H9 (cell line): ENCODE measurements at regions not wholly inside any gene's neighbourhood (a gene's known extent, or its start where the extent isn't known, plus 50 kb on each side); places are given as distances from the start of the nearest gene placed in this dataset.

Source experiments
- DNase-seq: peaks from one replicate; pipeline ENCODE4 v3.0.0-alpha.2; 2017
- H2AFZ ChIP-seq: one replicate; pipeline ENCODE4 v1.6.1; 2013; ENCODE audit warnings: mild to moderate bottlenecking, low read length, control low read depth, moderate library complexity
- H2AK5ac ChIP-seq: 2 replicates; pipeline ENCODE4 v1.6.1; 2013; ENCODE audit warnings: low read length, control low read depth, mixed read lengths; ENCODE audit not compliant: insufficient read length
- H2BK120ac ChIP-seq: one replicate; pipeline ENCODE4 v1.6.1; 2013; ENCODE audit warnings: low read depth, mild to moderate bottlenecking, low read length, control low read depth, inconsistent platforms; ENCODE audit not compliant: poor library complexity, severe bottlenecking
- H2BK12ac ChIP-seq: 2 replicates; pipeline ENCODE4 v1.6.1; 2013; ENCODE audit warnings: low read length, control low read depth, mixed read lengths, low read depth; ENCODE audit not compliant: insufficient read length
- H2BK15ac ChIP-seq: 2 replicates; pipeline ENCODE4 v1.6.1; 2013; ENCODE audit warnings: low read depth, low read length, control low read depth
- H2BK20ac ChIP-seq: one replicate; pipeline ENCODE4 v1.6.1; 2013; ENCODE audit warnings: low read depth, mild to moderate bottlenecking, low read length, control low read depth, inconsistent platforms; ENCODE audit not compliant: poor library complexity, severe bottlenecking
- H2BK5ac ChIP-seq: 2 replicates; pipeline ENCODE4 v1.6.1; 2013; ENCODE audit warnings: low read length, control low read depth, mixed read lengths; ENCODE audit not compliant: insufficient read length
- H3K14ac ChIP-seq: 2 replicates; pipeline ENCODE4 v1.6.1; 2013; ENCODE audit warnings: low read length, control low read depth; ENCODE audit not compliant: insufficient read depth
- H3K18ac ChIP-seq: 2 replicates; pipeline ENCODE4 v1.6.1; 2013; ENCODE audit warnings: low read depth, mild to moderate bottlenecking, mixed read lengths, low read length, control low read depth; ENCODE audit not compliant: insufficient read length
- H3K23ac ChIP-seq: 2 replicates; pipeline ENCODE4 v1.6.1; 2013; ENCODE audit warnings: low read length, control low read depth, mixed read lengths, low read depth; ENCODE audit not compliant: insufficient read length
- H3K23me2 ChIP-seq: 2 replicates; pipeline ENCODE4 v1.6.1; 2013; ENCODE audit warnings: low read depth, mild to moderate bottlenecking, mixed read lengths, low read length, control low read depth; ENCODE audit not compliant: insufficient read length, poor library complexity, severe bottlenecking
- H3K27ac ChIP-seq: 2 replicates; pipeline ENCODE4 v1.5.1; 2013; ENCODE audit warnings: low read length, control low read depth, mixed read lengths, low read depth; ENCODE audit not compliant: insufficient read length
- H3K27me3 ChIP-seq: 2 replicates; pipeline ENCODE4 v1.6.1; 2013; ENCODE audit warnings: low read length, control low read depth, inconsistent platforms; ENCODE audit not compliant: insufficient read depth
- H3K4ac ChIP-seq: 2 replicates; pipeline ENCODE4 v1.6.1; 2013; ENCODE audit warnings: low read depth, mild to moderate bottlenecking, control low read depth, inconsistent platforms, low read length, moderate library complexity
- H3K4me1 ChIP-seq: 2 replicates; pipeline ENCODE4 v1.6.1; 2013; ENCODE audit warnings: low read length, control low read depth, inconsistent platforms; ENCODE audit not compliant: insufficient read depth
- H3K4me2 ChIP-seq: 2 replicates; pipeline ENCODE4 v1.6.1; 2013; ENCODE audit warnings: low read length, control low read depth, mixed read lengths; ENCODE audit not compliant: insufficient read length, insufficient read depth
- H3K56ac ChIP-seq: 2 replicates; pipeline ENCODE4 v1.6.1; 2013; ENCODE audit warnings: low read depth, mild to moderate bottlenecking, mixed read lengths, low read length, control low read depth; ENCODE audit not compliant: insufficient read length
- H3K79me1 ChIP-seq: 2 replicates; pipeline ENCODE4 v1.6.1; 2013; ENCODE audit warnings: low read depth, mild to moderate bottlenecking, moderate library complexity, low read length, control low read depth, inconsistent platforms; ENCODE audit not compliant: insufficient read depth, poor library complexity, severe bottlenecking
- H3K79me2 ChIP-seq: 2 replicates; pipeline ENCODE4 v1.6.1; 2013; ENCODE audit warnings: low read length, control low read depth, inconsistent platforms; ENCODE audit not compliant: insufficient read depth
- H3K9ac ChIP-seq: 2 replicates; pipeline ENCODE4 v1.6.1; 2013; ENCODE audit warnings: low read length, control low read depth, mixed read lengths; ENCODE audit not compliant: insufficient read length; ENCODE audit errors: extremely low read depth
- H3K9me3 ChIP-seq: one replicate; pipeline ENCODE4 v1.6.1; 2013; ENCODE audit warnings: low read depth, low read length, inconsistent platforms; ENCODE audit not compliant: control insufficient read depth
- H3T11ph ChIP-seq: one replicate; pipeline ENCODE4 v1.6.1; 2013; ENCODE audit warnings: mild to moderate bottlenecking, low read length, control low read depth, inconsistent platforms
- H4K20me1 ChIP-seq: one replicate; pipeline ENCODE4 v1.6.1; 2013; ENCODE audit not compliant: control insufficient read depth, insufficient read length, insufficient read depth
- H4K5ac ChIP-seq: 2 replicates; pipeline ENCODE4 v1.6.1; 2013; ENCODE audit warnings: low read depth, mild to moderate bottlenecking, mixed read lengths, low read length, control low read depth; ENCODE audit not compliant: insufficient read length
- H4K8ac ChIP-seq: replicated peaks from 2 replicates; pipeline ENCODE4 v1.6.1; 2013; ENCODE audit warnings: low read length, control low read depth, mixed read lengths, low read depth; ENCODE audit not compliant: insufficient read length
- H4K91ac ChIP-seq: 2 replicates; pipeline ENCODE4 v1.6.1; 2013; ENCODE audit warnings: low read depth, mild to moderate bottlenecking, moderate library complexity, mixed read lengths, low read length, control low read depth; ENCODE audit not compliant: insufficient read length
- H3K27ac Mint-ChIP-seq, 3 experiments: 2 replicates in 2 of 3; 3 replicates in 1 of 3; pipeline ENCODE4 v1.8.0; 2020 to 2021; ENCODE audit warnings: mixed read lengths in 3 of 3, mild to moderate bottlenecking in 1 of 3, moderate library complexity in 1 of 3
- H3K27me3 Mint-ChIP-seq: 2 replicates; pipeline ENCODE4 v1.8.0; 2021; ENCODE audit warnings: low read depth, mild to moderate bottlenecking, moderate library complexity, mixed read lengths
- H3K36me3 Mint-ChIP-seq, 3 experiments: 2 replicates in 2 of 3; 3 replicates in 1 of 3; pipeline ENCODE4 v1.8.0; 2020 to 2021; ENCODE audit warnings: low read depth in 3 of 3, mixed read lengths in 3 of 3; ENCODE audit not compliant: insufficient read depth in 1 of 3
- H3K4me1 Mint-ChIP-seq, 2 experiments: 2 replicates each; pipeline ENCODE4 v1.8.0; 2020; ENCODE audit warnings: mixed read lengths in 2 of 2
- H3K4me3 Mint-ChIP-seq, 2 experiments: 2 replicates in 1 of 2; 3 replicates in 1 of 2; pipeline ENCODE4 v1.8.0; 2020 to 2021; ENCODE audit warnings: mild to moderate bottlenecking in 2 of 2, mixed read lengths in 2 of 2, moderate library complexity in 1 of 2
- H3K9me3 Mint-ChIP-seq, 2 experiments: 2 replicates in 1 of 2; 3 replicates in 1 of 2; pipeline ENCODE4 v1.8.0; 2020; ENCODE audit warnings: mild to moderate bottlenecking in 2 of 2, mixed read lengths in 2 of 2, moderate library complexity in 1 of 2
- CTCF ChIP-seq: fragments of 200-600 bp; sonication (generic); conservative IDR thresholded peaks from 3 replicates; pipeline ENCODE4 v1.8.0; 2021; ENCODE audit warnings: antibody characterized with exemption, mild to moderate bottlenecking
- WGBS: extraction: QIAGEN DNeasy Blood & Tissue Kit; methylation state at CpG from one replicate; pipeline ENCODE4 v1.1.7; 2013; ENCODE audit warnings: missing lambda C conversion rate, low lambda C conversion rate, mixed read lengths; ENCODE audit not compliant: insufficient read length; ENCODE audit errors: extremely low coverage; 5-methylcytosine and 5-hydroxymethylcytosine counted together

- WGBS: no CpG with 5 or more reads among the region's 3 CpGs
- H4K91ac ChIP-seq: no peak overlapping the region
- no peak overlapping the region for H3K4me3 Mint-ChIP-seq
Observed at GRCh38 chr2:191497822-191498221, 180.1 kb upstream of the NABP1 start.

More at GRCh38 chr2:191497822-191498221, 180.1 kb upstream of the NABP1 start:
- H3K4me1 ChIP-seq: peaks cover 4% of the 10 kb centered on the region; the same call in 1 of the 2 replicates
- H2BK15ac ChIP-seq: no peak overlapping the region
- no peak overlapping the region for H3K56ac ChIP-seq
- Mint-ChIP-seq H3K27me3 (no peaks in the 10 kb centered on the region), H3K27ac (no peak overlapping the region), H3K9me3 (peaks cover 7 to 9% of the 10 kb centered on the region in 2 experiments; a peak in 4 of 5 replicates), H3K4me1 (peaks cover 26 to 27% of the 10 kb centered on the region in 2 experiments), H3K36me3 (peaks cover 2 to 12% (median 7%) of the 10 kb centered on the region in 3 experiments; a peak in 4 of 7 replicates)
- H3T11ph ChIP-seq: no peak overlapping the region
- no peak overlapping the region for H3K9ac ChIP-seq
- no peak for TF ChIP-seq CTCF
- no peak overlapping the region for H3K4ac ChIP-seq
- H3K23ac ChIP-seq: no peak overlapping the region
- H3K79me2 ChIP-seq: no peaks in the 10 kb centered on the region
- no peak overlapping the region for H3K18ac ChIP-seq
- no peak for DNase-seq
- H3K79me1 ChIP-seq: no peaks in the 10 kb centered on the region
- H3K23me2 ChIP-seq: no peaks in the 10 kb centered on the region
- H3K27ac ChIP-seq: no peak overlapping the region
- H2AFZ ChIP-seq: no peak overlapping the region
- H2BK120ac ChIP-seq: no peak overlapping the region
- no peaks in the 10 kb centered on the region for H3K27me3 ChIP-seq
- H3K14ac ChIP-seq: no peak overlapping the region
- H2BK20ac ChIP-seq: no peak overlapping the region
- no peaks in the 10 kb centered on the region for H4K20me1 ChIP-seq
- H3K4me2 ChIP-seq: no peak overlapping the region
- H3K9me3 ChIP-seq: no peaks in the 10 kb centered on the region
- H2AK5ac ChIP-seq: no peak overlapping the region
- no peak overlapping the region for H4K8ac ChIP-seq
- H2BK12ac ChIP-seq: no peak overlapping the region
- H2BK5ac ChIP-seq: no peak overlapping the region
- H4K5ac ChIP-seq: no peak overlapping the region
